Stomach (tissue), 4 donors: ENCODE measurements at regions not wholly inside any gene's neighbourhood (a gene's known extent, or its start where the extent isn't known, plus 50 kb on each side); places are given as distances from the start of the nearest gene placed in this dataset.

Source experiments
- CTCF ChIP-seq, 7 experiments: fragments of 450-650 bp in 4 of 7; fragments of 200-600 bp in 3 of 7; sonication (generic) in 3 of 7; IDR thresholded peaks; one replicate each; pipeline ENCODE4 v1.5.1; 2016 to 2019; ENCODE audit warnings: antibody characterized with exemption in 7 of 7, control low read depth in 2 of 7, mild to moderate bottlenecking in 1 of 7
- EP300 ChIP-seq: sonication (generic); formaldehyde crosslinking; IDR thresholded peaks from one replicate; pipeline ENCODE4 v1.6.1; 2017; ENCODE audit warnings: antibody characterized with exemption

- TF ChIP-seq CTCF (IDR thresholded peaks at IDR 0.05) (no peak), EP300 (no peak)
Observed at GRCh38 chr13:71935166-71935840, 68.3 kb upstream of the DACH1 start.
